CD4-positive, CD25-positive, alpha-beta regulatory T cell (primary cell): ENCODE measurements at regions not wholly inside any gene's neighbourhood (a gene's known extent, or its start where the extent isn't known, plus 50 kb on each side); places are given as distances from the start of the nearest gene placed in this dataset.

Experiments
- ATAC-seq, 2 donors: fragments of 150-1000 bp; cut with Tn5 transposase; one replicate each; pipeline ENCODE4 v1.10.0; 2021; ENCODE audit warnings: low read depth in 2 of 2, moderate number of reproducible peaks in 2 of 2, moderate library complexity in 1 of 2
- DNase-seq, 3 donors: peaks; one replicate each; pipeline versions ENCODE4 v3.0.0 to v3.0.0-alpha.2; 2012 to 2022; ENCODE audit warnings: mixed read lengths in 1 of 3
- H3K27ac ChIP-seq: one replicate; pipeline ENCODE4 v1.7.0; 2013; ENCODE audit warnings: mild to moderate bottlenecking, low read length; ENCODE audit not compliant: insufficient read depth, poor library complexity, severe bottlenecking
- H3K27me3 ChIP-seq: one replicate; pipeline ENCODE4 v1.7.0; 2013; ENCODE audit warnings: low read length; ENCODE audit not compliant: control insufficient read depth, insufficient read depth
- H3K36me3 ChIP-seq: one replicate; pipeline ENCODE4 v1.7.0; 2013; ENCODE audit warnings: mild to moderate bottlenecking, low read length, moderate library complexity; ENCODE audit not compliant: control insufficient read depth, insufficient read depth
- H3K4me1 ChIP-seq: 2 replicates; pipeline ENCODE4 v1.7.0; 2013; ENCODE audit warnings: mild to moderate bottlenecking, low read length; ENCODE audit not compliant: insufficient read depth, control insufficient read depth, poor library complexity, severe bottlenecking
- H3K4me3 ChIP-seq: one replicate; pipeline ENCODE4 v1.7.0; 2013; ENCODE audit warnings: low read depth, mild to moderate bottlenecking, low read length, moderate library complexity
- H3K9me3 ChIP-seq, 2 experiments: 1 replicate in 1 of 2; 2 replicates in 1 of 2; pipeline ENCODE4 v1.7.0; 2013; ENCODE audit warnings: low read length in 2 of 2, mild to moderate bottlenecking in 1 of 2, moderate library complexity in 1 of 2; ENCODE audit not compliant: control insufficient read depth in 2 of 2
- H3K27ac Mint-ChIP-seq, 3 donors: one replicate each; pipeline ENCODE4 v1.8.0; 2020 to 2022; ENCODE audit warnings: mild to moderate bottlenecking in 3 of 3, mixed read lengths in 3 of 3, moderate library complexity in 2 of 3
- H3K27me3 Mint-ChIP-seq: one replicate; pipeline ENCODE4 v1.8.0; 2022; ENCODE audit warnings: mild to moderate bottlenecking, mixed read lengths
- H3K36me3 Mint-ChIP-seq: one replicate; pipeline ENCODE4 v1.8.0; 2020; ENCODE audit warnings: mixed read lengths
- H3K4me1 Mint-ChIP-seq, 4 donors: one replicate each; pipeline ENCODE4 v1.8.0; 2020 to 2022; ENCODE audit warnings: mixed read lengths in 4 of 4, mild to moderate bottlenecking in 1 of 4
- H3K4me3 Mint-ChIP-seq, 4 donors: one replicate each; pipeline ENCODE4 v1.8.0; 2020 to 2022; ENCODE audit warnings: mild to moderate bottlenecking in 4 of 4, mixed read lengths in 4 of 4, moderate library complexity in 3 of 4
- H3K9me3 Mint-ChIP-seq, 7 donors: one replicate each; pipeline ENCODE4 v1.8.0; 2020 to 2022; ENCODE audit warnings: mixed read lengths in 7 of 7, mild to moderate bottlenecking in 3 of 7, moderate library complexity in 2 of 7

DNA sequence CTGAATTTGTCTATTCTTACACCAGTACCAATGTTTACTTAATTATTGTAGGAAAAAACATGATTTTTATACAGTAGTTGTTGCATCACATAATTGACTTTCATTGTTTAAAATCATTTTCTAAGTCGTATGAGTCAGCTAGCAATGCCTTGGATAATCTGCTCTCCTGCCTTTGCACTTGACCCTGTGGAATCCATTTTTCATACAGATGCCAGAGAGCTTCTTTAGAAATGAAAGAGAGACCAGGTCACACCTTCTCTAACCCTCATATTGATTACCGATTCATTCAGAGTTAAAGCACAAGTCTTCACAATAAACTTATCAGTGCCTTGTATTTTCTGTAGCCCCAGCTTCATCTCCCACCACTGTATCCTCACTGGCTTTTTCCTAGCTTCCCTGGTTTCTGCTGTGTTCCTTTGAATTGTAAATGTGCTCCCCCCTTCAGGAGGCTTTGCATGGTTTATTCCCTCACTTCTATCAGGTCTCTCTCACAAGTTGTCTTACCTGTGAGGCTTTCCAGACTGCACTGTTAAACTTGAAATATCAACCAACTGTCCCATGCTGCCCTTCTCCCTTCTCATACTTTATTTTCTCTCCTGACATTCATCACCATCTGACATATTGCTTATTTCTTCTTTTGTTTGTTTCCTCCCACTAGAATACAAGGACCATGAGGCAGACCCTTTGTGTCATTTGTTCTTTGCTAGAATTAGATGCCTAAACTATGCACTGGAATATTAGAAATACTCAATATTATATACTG is 662.0 kb upstream of the GBE1 start:
- DNase-seq: no peak
- Histone ChIP-seq H3K27ac (no peak overlapping the region), H3K36me3 (no peaks in the 10 kb centered on the region), H3K9me3 (peaks cover 0 to 5% of the 10 kb centered on the region in 2 experiments), H3K4me3 (no peak overlapping the region), H3K27me3 (no peaks in the 10 kb centered on the region), H3K4me1 (no peaks in the 10 kb centered on the region)
- no peaks in the 10 kb centered on the region for H3K27me3 Mint-ChIP-seq
- H3K4me3 Mint-ChIP-seq: no peak overlapping the region
- no peaks in the 10 kb centered on the region for H3K4me1 Mint-ChIP-seq
- peaks cover 0 to 9% (median 5%) of the 10 kb centered on the region in 7 donors for H3K9me3 Mint-ChIP-seq
- H3K36me3 Mint-ChIP-seq: no peaks in the 10 kb centered on the region
- no peak for ATAC-seq
- H3K27ac Mint-ChIP-seq: no peak overlapping the region

DNA sequence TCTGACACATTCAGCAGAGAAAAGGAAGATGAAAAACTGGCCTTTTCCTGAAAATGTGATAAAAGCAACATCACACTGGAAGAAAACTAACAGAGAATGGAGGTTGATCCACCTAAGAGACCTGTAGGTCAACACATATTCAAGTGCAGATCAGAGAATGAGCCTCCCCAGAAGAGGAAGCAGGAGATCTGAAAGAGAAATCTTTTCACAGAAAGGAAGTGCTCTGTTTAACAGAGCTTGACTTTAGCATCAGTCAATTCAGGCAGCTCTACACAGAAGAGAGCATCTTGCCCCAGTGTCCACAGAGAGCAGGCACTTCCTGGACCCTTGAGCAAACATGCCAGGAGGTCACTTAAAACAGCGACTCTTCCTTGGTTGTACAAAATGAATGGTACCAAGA is 655.4 kb upstream of the GBE1 start:
- no peak for ATAC-seq
- no peaks in the 10 kb centered on the region for H3K36me3 Mint-ChIP-seq

DNA sequence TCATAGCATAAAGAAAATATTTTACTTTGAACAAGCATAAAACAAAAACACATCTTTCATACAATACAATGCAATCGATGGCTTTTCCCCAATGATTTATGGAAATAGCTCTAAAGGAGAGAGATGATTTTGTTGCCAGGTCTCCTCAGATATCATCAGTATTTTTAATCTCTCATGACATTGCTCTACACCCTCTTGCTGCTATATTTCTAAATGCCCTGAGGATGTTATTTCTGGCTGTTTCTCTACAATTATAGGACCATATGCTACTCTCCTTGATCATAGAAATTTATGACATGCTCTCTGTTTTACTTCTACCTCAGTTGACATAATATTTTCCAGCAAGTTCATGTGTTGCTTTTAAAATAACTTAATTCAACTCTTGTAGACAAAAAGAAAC is 654.9 kb upstream of the GBE1 start:
- Histone ChIP-seq H3K4me1 (no peaks in the 10 kb centered on the region), H3K27ac (no peak overlapping the region), H3K27me3 (no peaks in the 10 kb centered on the region), H3K36me3 (no peaks in the 10 kb centered on the region), H3K4me3 (no peak overlapping the region), H3K9me3 (no peaks in the 10 kb centered on the region)
- H3K27me3 Mint-ChIP-seq: no peaks in the 10 kb centered on the region
- H3K4me3 Mint-ChIP-seq: no peak overlapping the region
- DNase-seq (no peak), ATAC-seq (no peak)
- H3K4me1 Mint-ChIP-seq: no peaks in the 10 kb centered on the region
- peaks cover 1 to 7% (median 6%) of the 10 kb centered on the region in 7 donors for H3K9me3 Mint-ChIP-seq
- no peak overlapping the region for H3K27ac Mint-ChIP-seq
- no peaks in the 10 kb centered on the region for H3K36me3 Mint-ChIP-seq

More for the DNA sequence above, 655.4 kb upstream of the GBE1 start:
- Histone ChIP-seq H3K4me1 (no peaks in the 10 kb centered on the region), H3K36me3 (no peaks in the 10 kb centered on the region), H3K27me3 (no peaks in the 10 kb centered on the region), H3K27ac (no peak overlapping the region), H3K4me3 (no peak overlapping the region), H3K9me3 (no peaks in the 10 kb centered on the region)
- no peak for DNase-seq
- no peaks in the 10 kb centered on the region for H3K4me1 Mint-ChIP-seq
- H3K27ac Mint-ChIP-seq: no peak overlapping the region
- no peaks in the 10 kb centered on the region for H3K27me3 Mint-ChIP-seq
- peaks cover 1 to 7% (median 6%) of the 10 kb centered on the region in 7 donors for H3K9me3 Mint-ChIP-seq
- no peak overlapping the region for H3K4me3 Mint-ChIP-seq

DNA sequence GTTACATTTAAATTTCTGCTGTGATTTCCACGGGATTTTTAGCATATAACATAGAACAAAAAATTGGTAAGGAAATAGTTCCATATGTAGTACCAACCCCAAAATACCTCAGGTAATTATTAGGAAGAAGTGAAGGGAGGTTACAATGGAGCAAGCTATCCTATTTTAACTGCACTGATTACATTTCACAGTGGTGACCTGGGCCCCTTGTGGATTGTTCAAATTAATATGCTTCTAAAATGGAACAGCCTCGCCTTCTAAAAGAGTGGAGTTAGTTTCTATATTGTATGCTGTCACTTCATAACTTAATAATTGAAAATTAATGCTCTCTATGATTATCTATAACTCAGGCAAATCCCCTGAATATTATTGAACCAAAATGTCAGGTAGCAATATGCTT is 651.7 kb upstream of the GBE1 start:
- Mint-ChIP-seq H3K4me1 (no peaks in the 10 kb centered on the region), H3K36me3 (no peaks in the 10 kb centered on the region), H3K4me3 (no peak overlapping the region), H3K27me3 (no peaks in the 10 kb centered on the region), H3K27ac (no peak overlapping the region), H3K9me3 (peaks cover 0 to 9% (median 2%) of the 10 kb centered on the region in 7 donors)
- H3K9me3 ChIP-seq: no peaks in the 10 kb centered on the region
- DNase-seq (no peak), ATAC-seq (no peak)
- H3K4me1 ChIP-seq: no peaks in the 10 kb centered on the region
- no peaks in the 10 kb centered on the region for H3K36me3 ChIP-seq
- no peak overlapping the region for H3K4me3 ChIP-seq
- H3K27ac ChIP-seq: no peak overlapping the region
- no peaks in the 10 kb centered on the region for H3K27me3 ChIP-seq

GRCh38 chr3:82410366-82410765 is 648.9 kb upstream of the GBE1 start:
- H3K4me3 Mint-ChIP-seq: no peak overlapping the region
- Histone ChIP-seq H3K27me3 (no peaks in the 10 kb centered on the region), H3K36me3 (no peaks in the 10 kb centered on the region), H3K9me3 (peaks cover 0 to 6% of the 10 kb centered on the region in 2 experiments), H3K27ac (no peak overlapping the region), H3K4me1 (no peaks in the 10 kb centered on the region), H3K4me3 (no peak overlapping the region)
- no peaks in the 10 kb centered on the region for H3K4me1 Mint-ChIP-seq
- H3K36me3 Mint-ChIP-seq: no peaks in the 10 kb centered on the region
- ATAC-seq: no peak
- no peak overlapping the region for H3K27ac Mint-ChIP-seq
- H3K9me3 Mint-ChIP-seq: peaks cover 0 to 6% (median 3%) of the 10 kb centered on the region in 7 donors
- no peak for DNase-seq
- H3K27me3 Mint-ChIP-seq: no peaks in the 10 kb centered on the region

DNA sequence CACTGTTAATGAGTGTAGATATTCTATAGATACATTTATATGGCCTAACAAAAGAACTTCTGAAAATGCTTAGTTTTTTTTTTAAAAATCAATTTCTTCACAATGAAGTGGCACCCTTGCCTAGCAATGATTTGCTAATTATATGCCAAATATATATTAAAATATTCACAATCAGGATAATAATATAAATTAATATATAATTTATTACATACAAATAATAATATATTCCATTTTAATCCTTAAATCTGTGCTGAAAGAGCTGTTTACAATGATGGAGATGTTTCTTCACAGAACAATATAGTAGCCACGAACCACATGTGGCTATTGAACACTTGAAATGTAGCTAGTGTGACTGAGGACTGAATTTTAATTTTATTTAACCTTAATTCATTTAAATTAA is 648.4 kb upstream of the GBE1 start:
- H3K4me3 ChIP-seq: no peak overlapping the region
- H3K27me3 Mint-ChIP-seq: no peaks in the 10 kb centered on the region
- peaks cover 0 to 4% (median 3%) of the 10 kb centered on the region in 7 donors for H3K9me3 Mint-ChIP-seq
- DNase-seq: no peak
- H3K27me3 ChIP-seq: no peaks in the 10 kb centered on the region
- H3K9me3 ChIP-seq: peaks cover 0 to 6% of the 10 kb centered on the region in 2 experiments
- H3K36me3 ChIP-seq: no peaks in the 10 kb centered on the region
- H3K4me1 ChIP-seq: no peaks in the 10 kb centered on the region
- no peak overlapping the region for H3K27ac ChIP-seq
- no peaks in the 10 kb centered on the region for H3K36me3 Mint-ChIP-seq
- no peak overlapping the region for H3K4me3 Mint-ChIP-seq
- H3K27ac Mint-ChIP-seq: no peak overlapping the region
- no peak for ATAC-seq
- no peaks in the 10 kb centered on the region for H3K4me1 Mint-ChIP-seq

DNA sequence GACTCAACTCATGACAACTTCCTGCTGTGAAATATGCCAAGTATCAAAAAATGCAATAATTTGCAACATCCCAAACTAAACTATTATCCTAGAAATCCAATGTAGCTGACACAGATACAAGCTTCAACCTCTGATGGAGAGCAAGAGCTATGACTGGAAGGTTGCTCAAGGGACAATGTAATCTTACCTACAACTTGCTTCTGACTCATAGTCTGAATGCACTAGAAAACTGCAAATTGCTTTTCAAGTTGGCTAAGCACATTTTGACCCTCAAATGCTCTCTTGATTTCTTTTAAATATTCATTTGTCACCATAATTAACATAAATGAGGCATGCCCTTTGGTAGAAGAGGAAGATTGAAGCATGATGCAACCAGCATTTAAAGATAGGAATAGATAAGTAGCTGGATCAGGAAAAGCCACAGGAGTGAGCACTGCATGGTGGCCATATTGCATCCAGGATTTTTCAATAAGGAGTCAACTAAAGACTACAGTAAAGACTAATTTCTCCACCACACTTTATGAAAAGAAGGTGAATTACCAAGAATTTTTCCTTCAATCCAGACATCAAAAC is 630.8 kb upstream of the GBE1 start:
- Histone ChIP-seq H3K27ac (no peak overlapping the region), H3K27me3 (no peaks in the 10 kb centered on the region), H3K36me3 (no peaks in the 10 kb centered on the region), H3K4me1 (no peaks in the 10 kb centered on the region), H3K9me3 (no peaks in the 10 kb centered on the region), H3K4me3 (no peak overlapping the region)
- H3K27ac Mint-ChIP-seq: no peak overlapping the region
- no peak for ATAC-seq
- H3K36me3 Mint-ChIP-seq: no peaks in the 10 kb centered on the region
- H3K4me3 Mint-ChIP-seq: no peak overlapping the region
- no peaks in the 10 kb centered on the region for H3K4me1 Mint-ChIP-seq
- H3K27me3 Mint-ChIP-seq: no peaks in the 10 kb centered on the region
- H3K9me3 Mint-ChIP-seq: peaks cover 2 to 16% (median 8%) of the 10 kb centered on the region in 7 donors
- DNase-seq: no peak

DNA sequence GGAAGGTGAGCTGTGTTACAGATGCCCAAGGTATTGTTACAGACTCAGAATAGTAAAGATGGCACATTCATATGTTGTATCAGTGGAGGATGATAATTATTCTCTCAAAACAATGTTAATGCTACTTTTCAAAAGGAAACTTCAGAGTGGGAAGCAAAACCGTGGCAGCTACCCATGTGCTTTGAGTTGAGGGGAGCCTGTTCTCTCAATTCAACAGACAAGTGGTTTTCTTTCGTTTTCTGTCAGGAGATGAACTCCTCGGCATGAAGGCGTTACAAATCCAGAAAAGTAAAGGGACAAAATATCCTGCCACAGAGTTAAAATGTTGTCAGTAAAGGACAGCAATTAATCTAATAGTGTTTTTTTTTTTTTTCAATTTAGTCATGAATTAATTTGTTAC is 629.4 kb upstream of the GBE1 start:
- no peak overlapping the region for H3K4me3 ChIP-seq

More for the DNA sequence above, 629.4 kb upstream of the GBE1 start:
- Mint-ChIP-seq H3K4me1 (no peaks in the 10 kb centered on the region), H3K27me3 (no peaks in the 10 kb centered on the region), H3K36me3 (no peaks in the 10 kb centered on the region), H3K4me3 (no peak overlapping the region), H3K27ac (no peak overlapping the region), H3K9me3 (peaks cover 0 to 12% (median 8%) of the 10 kb centered on the region in 7 donors)
- H3K27ac ChIP-seq: no peak overlapping the region
- no peaks in the 10 kb centered on the region for H3K4me1 ChIP-seq
- H3K9me3 ChIP-seq: no peaks in the 10 kb centered on the region
- no peaks in the 10 kb centered on the region for H3K27me3 ChIP-seq
- H3K36me3 ChIP-seq: no peaks in the 10 kb centered on the region
- DNase-seq (no peak), ATAC-seq (no peak)
